CD4-positive, alpha-beta T cell (primary cell): ENCODE measurements at regions not wholly inside any gene's neighbourhood (a gene's known extent, or its start where the extent isn't known, plus 50 kb on each side); places are given as distances from the start of the nearest gene placed in this dataset.

ENCODE experiments used
- ATAC-seq: fragments of 200-7000 bp; cut with Tn5 transposase; one replicate; pipeline ENCODE4 v1.10.0; 2022; ENCODE audit warnings: mild to moderate bottlenecking; ENCODE audit not compliant: poor library complexity
- CTCF ChIA-PET: fragments of 350-600 bp; sonication (Branson Sonifier 250); formaldehyde crosslinking; loops from one replicate; lab custom pipeline; 2021; ENCODE audit warnings: antibody characterized with exemption, inconsistent platforms; lab: Charles Lee
- POLR2A ChIA-PET: fragments of 350-600 bp; sonication (Branson Sonifier 250); formaldehyde crosslinking; loops from one replicate; lab custom pipeline; 2021; ENCODE audit warnings: antibody characterized with exemption, inconsistent platforms; lab: Charles Lee
- DNase-seq, 14 experiments: peaks; one replicate each; pipeline ENCODE4 v3.0.0-alpha.2; 2013 to 2020; ENCODE audit warnings: mixed read lengths in 2 of 14
- H3K27ac ChIP-seq, 2 donors: one replicate each; pipeline versions ENCODE4 v1.5.1 to v1.7.0; 2013; ENCODE audit warnings: low read length in 2 of 2, low read depth in 1 of 2, mild to moderate bottlenecking in 1 of 2
- H3K27me3 ChIP-seq, 2 experiments: 1 replicate in 1 of 2; 2 replicates in 1 of 2; pipeline versions ENCODE4 v1.6.1 to v1.7.0; 2013; ENCODE audit warnings: low read length in 2 of 2, control low read depth in 1 of 2, mild to moderate bottlenecking in 1 of 2, moderate library complexity in 1 of 2; ENCODE audit not compliant: insufficient read depth in 2 of 2, control insufficient read depth in 1 of 2
- H3K36me3 ChIP-seq: one replicate; pipeline ENCODE4 v1.6.1; 2013; ENCODE audit warnings: low read length, control low read depth; ENCODE audit not compliant: insufficient read depth
- H3K4me1 ChIP-seq: one replicate; pipeline ENCODE4 v1.6.1; 2013; ENCODE audit warnings: low read length, control low read depth; ENCODE audit not compliant: insufficient read depth
- H3K4me3 ChIP-seq: one replicate; pipeline ENCODE4 v1.5.1; 2013; ENCODE audit warnings: mild to moderate bottlenecking, low read length, moderate library complexity
- H3K9me3 ChIP-seq, 2 experiments: 1 replicate in 1 of 2; 2 replicates in 1 of 2; pipeline versions ENCODE4 v1.6.1 to v1.7.0; 2013; ENCODE audit warnings: low read length in 2 of 2, mild to moderate bottlenecking in 2 of 2, control low read depth in 1 of 2, moderate library complexity in 1 of 2; ENCODE audit not compliant: control insufficient read depth in 1 of 2, insufficient read depth in 1 of 2
- H3K27ac Mint-ChIP-seq: one replicate; pipeline ENCODE4 v1.8.0; 2020; ENCODE audit warnings: mixed read lengths
- H3K27me3 Mint-ChIP-seq: one replicate; pipeline ENCODE4 v1.8.0; 2021; ENCODE audit warnings: mixed read lengths
- H3K36me3 Mint-ChIP-seq: one replicate; pipeline ENCODE4 v1.8.0; 2021; ENCODE audit warnings: low read depth, mixed read lengths
- H3K4me1 Mint-ChIP-seq: one replicate; pipeline ENCODE4 v1.8.0; 2021; ENCODE audit warnings: low read depth, mixed read lengths
- H3K4me3 Mint-ChIP-seq: one replicate; pipeline ENCODE4 v1.8.0; 2020; ENCODE audit warnings: mild to moderate bottlenecking, mixed read lengths
- H3K9me3 Mint-ChIP-seq: one replicate; pipeline ENCODE4 v1.8.0; 2020; ENCODE audit warnings: mixed read lengths
- CTCF ChIP-seq: fragments of 200-600 bp; IDR thresholded peaks from one replicate; pipeline ENCODE4 v1.8.0; 2022; ENCODE audit warnings: antibody characterized with exemption, mild to moderate bottlenecking
- intact Hi-C, 2 experiments: fragments of 100-400 bp; cut with DNase I in 1 of 2; cut with micrococcal nuclease in 1 of 2; formaldehyde crosslinking; loops; one replicate each; pipeline versions ENCODE4 v1.15.1 to v1.9.0; 2023 to 2025; cut with DNase I, micrococcal nuclease

DNA sequence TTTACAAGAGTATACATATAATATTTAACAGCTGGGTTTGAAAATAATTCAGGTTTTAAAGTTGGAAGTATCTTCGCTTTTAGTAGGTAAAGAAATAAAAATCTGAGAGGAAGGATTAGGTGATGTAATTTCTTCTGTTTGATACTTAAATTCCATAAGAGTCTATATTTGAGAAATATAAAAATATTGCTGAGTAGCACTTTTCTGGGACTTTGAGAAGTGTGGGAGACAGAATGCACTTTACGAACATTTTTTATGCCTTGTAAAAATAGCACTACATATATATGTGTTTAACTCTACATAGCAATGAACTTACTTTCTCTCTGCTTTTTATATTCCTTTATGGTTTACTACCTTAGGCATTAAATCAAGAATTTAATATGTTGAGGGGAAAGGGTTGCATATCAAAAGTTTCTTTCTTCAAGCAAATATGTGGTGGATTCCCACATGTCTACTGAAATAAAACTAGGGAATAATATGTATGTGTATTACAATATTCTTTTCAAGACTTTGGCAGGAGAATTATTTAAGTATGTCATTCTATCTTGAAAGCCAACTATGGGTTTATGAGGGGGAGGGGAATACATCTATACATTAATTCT lies 266.7 kb upstream of the ADAMTS5 start:
- no peaks in the 10 kb centered on the region for H3K9me3 ChIP-seq
- ATAC-seq (no peak), DNase-seq (no peak)
- no peaks in the 10 kb centered on the region for H3K4me1 ChIP-seq
- Mint-ChIP-seq H3K27me3 (no peaks in the 10 kb centered on the region), H3K4me1 (no peaks in the 10 kb centered on the region), H3K36me3 (no peaks in the 10 kb centered on the region), H3K9me3 (no peaks in the 10 kb centered on the region), H3K4me3 (no peak overlapping the region), H3K27ac (no peak overlapping the region)
- ChIA-PET CTCF (no interaction called here), POLR2A (no interaction called here)
- H3K36me3 ChIP-seq: no peaks in the 10 kb centered on the region
- no peaks in the 10 kb centered on the region for H3K27me3 ChIP-seq
- no peak overlapping the region for H3K4me3 ChIP-seq
- TF ChIP-seq CTCF: no peak
- no peak overlapping the region for H3K27ac ChIP-seq
- intact Hi-C loops: no loop called here

- H3K4me3 ChIP-seq: no peak overlapping the region
- no peaks in the 10 kb centered on the region for H3K27me3 ChIP-seq
- H3K9me3 Mint-ChIP-seq: no peaks in the 10 kb centered on the region
- no peaks in the 10 kb centered on the region for H3K4me1 ChIP-seq
- H3K36me3 ChIP-seq: no peaks in the 10 kb centered on the region
- H3K27ac Mint-ChIP-seq: no peak overlapping the region
- H3K27ac ChIP-seq: no peak overlapping the region
- H3K27me3 Mint-ChIP-seq: no peaks in the 10 kb centered on the region
- intact Hi-C loops: no loop called here
- H3K36me3 Mint-ChIP-seq: no peaks in the 10 kb centered on the region
- no peaks in the 10 kb centered on the region for H3K9me3 ChIP-seq
- no peak overlapping the region for H3K4me3 Mint-ChIP-seq
- no peak for TF ChIP-seq CTCF
- no peaks in the 10 kb centered on the region for H3K4me1 Mint-ChIP-seq
- ATAC-seq (no peak), DNase-seq (no peak)
- CTCF ChIA-PET: no interaction called here
- POLR2A ChIA-PET: no interaction called here
These were observed 259.1 kb upstream of the ADAMTS5 start for GRCh38 chr21:27225940-27226339.

- intact Hi-C loops: no loop called here
- ChIA-PET CTCF (no interaction called here), POLR2A (no interaction called here)
- Mint-ChIP-seq H3K27ac (no peak overlapping the region), H3K4me3 (no peak overlapping the region), H3K27me3 (no peaks in the 10 kb centered on the region), H3K36me3 (no peaks in the 10 kb centered on the region), H3K9me3 (no peaks in the 10 kb centered on the region), H3K4me1 (no peaks in the 10 kb centered on the region)
- Histone ChIP-seq H3K36me3 (no peaks in the 10 kb centered on the region), H3K9me3 (no peaks in the 10 kb centered on the region), H3K27ac (no peak overlapping the region), H3K4me1 (no peaks in the 10 kb centered on the region), H3K27me3 (no peaks in the 10 kb centered on the region), H3K4me3 (no peak overlapping the region)
- ATAC-seq (no peak), DNase-seq (no peak)
- TF ChIP-seq CTCF: no peak
These were observed 258.3 kb upstream of the ADAMTS5 start for GRCh38 chr21:27225151-27225550.
